ENCODE measurements at regions not wholly inside any gene's neighbourhood (a gene's known extent, or its start where the extent isn't known, plus 50 kb on each side); places are given as distances from the start of the nearest gene placed in this dataset.

- TF ChIP-seq CTCF (IDR thresholded peaks at IDR 0.05): no peak
- no peak for TF ChIP-seq EP300 (IDR thresholded peaks at IDR 0.05)
- TF ChIP-seq POLR2A (IDR thresholded peaks at IDR 0.05): no peak
- 92 to 98% (median 93%) methylated on average over 4 of the region's 4 CpGs for WGBS, 3 donors
- DNase-seq: no peak
- no peaks in the 10 kb centered on the region for H3K27me3 ChIP-seq
- H3K36me3 ChIP-seq: no peaks in the 10 kb centered on the region
- no peak overlapping the region for H3K27ac ChIP-seq
- no peak overlapping the region for H3K4me3 ChIP-seq
- peaks cover 4% of the 10 kb centered on the region for H3K4me1 ChIP-seq (ENCODE audit: insufficient read depth)
- intact Hi-C loops (cut with DNase I): no loop called here
- no peaks in the 10 kb centered on the region for H3K9me3 ChIP-seq
Measured at GRCh38 chr6:168255283-168255881, 64.2 kb downstream of the DACT2 start.

- no peaks in the 10 kb centered on the region for H3K9me3 ChIP-seq
- WGBS, 3 donors: 80 to 93% (median 88%) methylated on average over 3 to 4 of the region's 4 CpGs
- H3K27ac ChIP-seq: no peak overlapping the region
- H3K36me3 ChIP-seq: no peaks in the 10 kb centered on the region
- intact Hi-C loops (cut with DNase I): no loop called here
- H3K4me1 ChIP-seq (ENCODE audit: insufficient read depth): peaks cover 4% of the 10 kb centered on the region
- no peak for DNase-seq
- TF ChIP-seq CTCF (IDR thresholded peaks at IDR 0.05): no peak
- TF ChIP-seq POLR2A (IDR thresholded peaks at IDR 0.05): no peak
- TF ChIP-seq EP300 (IDR thresholded peaks at IDR 0.05): no peak
- no peaks in the 10 kb centered on the region for H3K27me3 ChIP-seq
- no peak overlapping the region for H3K4me3 ChIP-seq
Measured at GRCh38 chr6:168252267-168252666, 67.3 kb downstream of the DACT2 start.

GRCh38 chr6:168250250-168250649 is 69.3 kb downstream of the DACT2 start:
- DNase-seq: no peak
- no peaks in the 10 kb centered on the region for H3K9me3 ChIP-seq
- H3K4me3 ChIP-seq: no peak overlapping the region
- peaks cover 4% of the 10 kb centered on the region for H3K4me1 ChIP-seq (ENCODE audit: insufficient read depth)
- intact Hi-C loops (cut with DNase I): no loop called here
- 88 to 91% (median 89%) methylated on average over 11 of the region's 11 CpGs for WGBS, 3 donors
- H3K27ac ChIP-seq: no peak overlapping the region
- H3K27me3 ChIP-seq: no peaks in the 10 kb centered on the region
- TF ChIP-seq POLR2A (IDR thresholded peaks at IDR 0.05) (no peak), CTCF (IDR thresholded peaks at IDR 0.05) (no peak), EP300 (IDR thresholded peaks at IDR 0.05) (no peak)
- no peaks in the 10 kb centered on the region for H3K36me3 ChIP-seq

- intact Hi-C loops (cut with DNase I): no loop called here
- no peaks in the 10 kb centered on the region for H3K36me3 ChIP-seq
- TF ChIP-seq CTCF (IDR thresholded peaks at IDR 0.05) (no peak), POLR2A (IDR thresholded peaks at IDR 0.05) (no peak)
- no peak overlapping the region for H3K27ac ChIP-seq
- WGBS, 3 donors: 86 to 87% (median 87%) methylated on average over 13 of the region's 13 CpGs
- no peaks in the 10 kb centered on the region for H3K27me3 ChIP-seq
- no peak for DNase-seq
- H3K9me3 ChIP-seq: no peaks in the 10 kb centered on the region
- H3K4me1 ChIP-seq (ENCODE audit: insufficient read depth): peaks cover 4% of the 10 kb centered on the region
- no peak overlapping the region for H3K4me3 ChIP-seq
Measured at GRCh38 chr6:168249746-168250145, 69.8 kb downstream of the DACT2 start.

Measured in ovary (tissue), 7 donors.